ENCODE measurements at regions not wholly inside any gene's neighbourhood (a gene's known extent, or its start where the extent isn't known, plus 50 kb on each side); places are given as distances from the start of the nearest gene placed in this dataset.

GRCh38 chr14:61226015-61226654 lies 55.0 kb downstream of the TMEM30B start:
- DNase-seq = no peak

DNA sequence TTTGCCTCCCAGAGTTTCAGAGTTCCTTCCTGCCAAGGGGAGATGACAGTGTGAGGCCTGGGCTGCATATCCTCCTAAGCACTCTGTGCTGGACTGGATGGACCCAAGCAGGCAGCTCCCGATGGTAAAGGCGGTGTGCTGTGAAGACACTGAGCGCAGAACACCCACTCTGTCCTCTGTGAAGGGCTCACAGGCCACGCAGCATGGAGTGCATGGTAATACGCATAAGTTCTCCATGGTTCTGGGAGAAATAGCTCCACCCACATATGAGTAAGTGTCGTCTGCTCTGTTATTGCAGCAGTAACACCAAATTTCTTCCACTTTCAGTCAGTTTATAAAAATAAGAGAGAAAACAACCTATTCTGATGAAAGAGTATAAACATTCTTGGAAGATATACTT lies 55.8 kb downstream of the TMEM30B start:
- peak; percentile 88 for DNase-seq

DNA sequence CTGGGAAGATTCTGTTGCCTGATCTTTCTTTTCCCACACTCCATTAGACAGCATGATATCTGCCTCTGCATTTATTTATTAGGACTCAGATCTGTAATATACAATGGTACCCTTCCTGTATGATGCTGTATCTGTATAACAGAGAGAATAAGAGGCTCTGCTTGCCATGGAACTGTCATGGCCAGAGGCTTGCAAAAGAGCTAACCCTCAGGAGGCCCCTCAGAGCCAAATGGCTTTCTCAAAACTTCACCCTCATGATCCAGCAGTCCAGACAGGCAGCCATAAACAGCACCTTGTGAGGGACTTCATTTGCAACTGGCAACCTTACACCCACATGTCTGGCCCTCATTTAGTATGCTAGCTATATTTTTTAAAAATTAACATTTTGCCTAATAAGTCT lies 57.6 kb downstream of the TMEM30B start:
- DNase-seq = no peak

DNA sequence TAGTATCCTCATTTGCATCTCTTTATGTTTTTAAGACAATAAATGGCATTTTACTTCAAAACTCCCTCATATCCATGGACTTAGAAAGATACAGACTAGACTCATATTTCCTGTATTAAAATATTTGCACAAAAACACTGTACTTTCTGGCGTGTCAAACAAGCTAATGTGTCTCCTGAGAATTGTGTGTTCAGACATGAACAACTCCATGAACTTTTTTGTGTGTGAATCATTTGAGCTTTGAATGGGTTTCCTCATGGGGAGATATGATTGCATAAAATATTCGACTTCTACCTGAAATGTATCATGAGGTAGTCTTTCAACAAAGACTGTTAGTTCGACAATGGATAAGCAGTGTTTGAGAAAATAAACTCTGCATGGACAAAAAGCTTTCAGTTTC lies 58.8 kb downstream of the TMEM30B start:
- DNase-seq = no peak

DNA sequence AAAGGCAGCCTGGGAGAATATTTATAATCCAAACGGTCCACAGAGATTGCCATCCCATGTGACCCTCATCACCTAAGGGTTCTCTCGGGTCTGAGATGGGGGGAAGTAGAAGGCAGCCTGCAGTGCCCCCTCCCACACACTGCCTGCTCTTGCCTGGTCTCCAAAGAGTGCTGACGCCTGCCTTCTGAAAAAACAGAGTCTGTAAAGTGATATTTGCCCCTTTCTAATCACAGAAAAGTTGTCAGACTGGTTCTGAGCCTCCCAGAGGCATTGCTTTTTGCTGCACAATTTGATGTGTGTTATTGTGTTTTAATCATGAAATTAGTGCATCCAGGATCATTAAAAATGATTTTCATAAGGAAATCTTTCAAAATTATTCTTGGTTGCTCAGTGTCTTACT lies 59.2 kb downstream of the TMEM30B start:
- DNase-seq = no peak

DNA sequence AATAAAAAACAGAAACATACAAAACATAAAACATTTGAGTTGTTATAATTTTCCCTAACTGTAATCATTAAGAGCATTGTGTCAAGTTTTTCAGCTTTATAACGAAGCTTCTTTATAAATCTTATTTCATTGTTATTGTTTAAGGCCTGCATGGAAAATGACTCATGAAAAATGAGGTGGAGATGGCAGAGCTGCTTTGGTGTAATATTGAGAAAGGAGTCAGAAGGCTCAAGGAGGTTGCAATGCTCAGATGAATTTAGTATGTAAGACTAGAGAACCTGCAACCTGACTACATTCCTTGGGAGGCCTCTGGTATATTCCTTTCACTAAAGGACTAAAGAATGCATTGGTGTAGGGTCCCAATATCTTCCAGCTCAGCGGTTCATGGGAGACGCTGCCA lies 61.5 kb downstream of the TMEM30B start:
- no peak for DNase-seq

DNA sequence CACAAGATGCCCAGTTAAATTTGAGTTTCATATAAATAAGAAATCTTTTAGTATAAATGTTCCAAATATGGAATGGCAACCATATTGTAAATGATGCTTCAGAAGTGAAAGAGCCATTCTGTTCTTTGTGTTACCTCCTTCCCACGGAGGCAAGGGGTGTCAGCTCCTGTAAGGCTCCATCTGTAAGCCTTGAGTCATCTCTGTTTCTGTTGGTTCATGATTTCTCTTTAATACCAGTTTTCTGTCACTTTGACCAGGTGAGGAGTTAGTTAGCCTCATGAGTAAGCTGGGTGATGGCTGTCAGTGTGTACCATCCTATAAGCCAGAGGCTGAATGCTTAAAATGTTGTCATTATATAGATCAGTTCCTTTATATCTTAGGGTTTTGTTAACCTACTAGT lies 61.9 kb downstream of the TMEM30B start:
- DNase-seq = no peak

- no peak for DNase-seq
Measured at GRCh38 chr14:61218767-61219166, 62.4 kb downstream of the TMEM30B start.

DNA sequence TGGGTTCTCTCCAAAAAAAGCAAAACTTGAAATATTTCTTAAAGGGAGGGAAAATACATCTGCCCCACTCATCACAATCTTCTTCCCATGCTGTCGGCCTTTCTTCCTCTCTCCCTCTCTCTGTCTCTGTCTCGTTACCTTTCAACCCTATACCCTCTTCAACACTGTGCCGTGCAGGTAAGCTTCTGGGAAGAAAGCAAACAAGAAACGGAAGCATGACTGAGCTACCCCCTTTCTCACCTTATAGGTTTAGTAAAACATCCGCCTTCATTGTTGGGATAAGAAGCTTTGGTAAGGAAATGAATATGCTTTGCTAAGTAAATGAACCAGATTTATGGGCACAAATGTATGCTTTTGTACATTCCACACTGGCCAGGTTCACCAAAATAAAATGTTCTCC lies 63.0 kb downstream of the TMEM30B start:
- DNase-seq = no peak

GRCh38 chr14:61217516-61217915 lies 63.6 kb downstream of the TMEM30B start:
- no peak for DNase-seq

GRCh38 chr14:61215222-61216020 lies 65.7 kb downstream of the TMEM30B start:
- DNase-seq = peak; percentile 32

DNA sequence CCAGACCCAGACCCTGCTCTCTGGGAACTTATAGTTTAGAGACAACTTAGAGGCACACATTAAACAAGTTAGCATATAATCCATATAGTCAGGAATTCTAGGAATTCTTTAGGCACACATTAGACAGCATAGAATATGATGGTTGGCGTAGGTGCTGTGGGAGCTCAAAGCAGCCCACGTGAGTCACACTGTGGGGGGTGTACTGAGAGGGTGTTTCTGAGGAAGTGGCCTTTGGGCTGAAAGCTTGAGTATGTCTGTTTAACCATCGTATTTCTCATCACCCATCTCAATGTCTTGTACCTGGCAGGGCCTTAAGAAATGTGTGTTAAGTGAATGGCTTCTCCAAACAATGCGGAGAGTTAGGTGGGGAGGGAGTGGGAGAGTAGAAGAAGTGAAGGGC lies 67.2 kb downstream of the TMEM30B start:
- DNase-seq = no peak

GRCh38 chr14:61213191-61213621 lies 67.9 kb downstream of the TMEM30B start:
- no peak for DNase-seq

DNA sequence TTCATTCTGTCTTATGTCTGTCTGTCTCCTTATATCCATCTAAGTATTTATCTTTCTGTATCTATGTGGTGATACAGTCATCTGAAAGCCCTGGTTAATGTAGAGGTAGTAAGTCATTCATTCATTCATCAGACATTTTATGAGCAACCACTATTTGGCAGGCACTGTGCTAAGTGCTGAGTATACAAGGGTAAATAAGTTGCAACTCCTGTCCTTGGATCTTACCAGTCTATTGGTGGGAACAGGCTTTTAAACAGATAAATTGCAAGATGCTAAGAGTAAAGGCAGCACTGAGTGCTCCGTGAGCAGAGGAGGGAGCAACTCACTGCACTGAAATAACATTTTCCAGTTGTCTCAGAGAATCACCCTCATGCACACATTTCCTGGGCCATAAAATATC lies 68.6 kb downstream of the TMEM30B start:
- no peak for DNase-seq

- DNase-seq = peak; percentile 49
Measured at GRCh38 chr14:61211476-61212255, 69.5 kb downstream of the TMEM30B start.

- DNase-seq = no peak
Measured at GRCh38 chr14:61203081-61203753, 77.9 kb downstream of the TMEM30B start.

- no peak for DNase-seq
Measured at GRCh38 chr14:61202124-61202523, 79.0 kb downstream of the TMEM30B start.

GRCh38 chr14:61201171-61201570 lies 80.0 kb downstream of the TMEM30B start:
- no peak for DNase-seq

- DNase-seq = no peak
Measured at GRCh38 chr14:61197416-61197815, 83.7 kb downstream of the TMEM30B start.

DNA sequence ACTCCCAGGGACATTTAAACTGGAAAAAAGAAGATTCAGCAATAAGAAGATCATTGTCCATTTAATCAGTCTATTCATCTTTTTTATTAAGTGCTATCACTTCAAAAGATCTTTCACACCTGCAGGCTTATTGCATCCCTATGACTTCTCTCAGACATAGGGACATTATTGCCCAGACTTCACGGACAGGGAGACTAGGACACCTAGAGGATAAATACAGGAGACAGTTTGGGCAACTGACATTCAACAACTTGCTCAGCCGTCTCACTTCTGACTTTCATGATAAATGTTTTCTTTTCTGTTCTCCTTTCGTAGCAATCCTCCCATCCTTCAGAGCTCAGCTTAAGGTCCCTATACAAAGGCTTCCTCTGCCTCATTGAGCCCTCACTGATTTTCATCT lies 84.3 kb downstream of the TMEM30B start:
- no peak for DNase-seq

GRCh38 chr14:61196034-61196433 lies 85.1 kb downstream of the TMEM30B start:
- no peak for DNase-seq

DNA sequence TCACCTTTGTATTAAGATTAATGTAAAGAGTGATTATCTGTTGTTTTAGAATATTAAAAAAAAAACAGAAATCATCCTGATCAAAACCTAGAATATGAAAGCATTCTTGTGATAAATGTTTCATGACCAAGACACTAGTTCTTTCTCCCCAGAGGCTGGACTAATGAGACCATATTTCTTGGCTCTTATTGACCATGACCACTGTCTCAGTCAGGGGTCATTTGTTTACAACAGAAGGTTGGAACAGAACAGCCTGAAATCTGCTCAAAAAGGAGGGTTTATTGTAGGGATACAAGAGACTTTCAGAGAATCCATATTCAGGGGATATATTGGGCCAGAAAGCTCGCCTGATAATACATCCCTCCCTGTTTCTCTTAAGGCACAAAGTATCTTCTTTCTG lies 87.7 kb downstream of the TMEM30B start:
- DNase-seq = no peak

- DNase-seq = no peak
Measured at GRCh38 chr14:61192989-61193388, 88.1 kb downstream of the TMEM30B start.
